GM21526 (cell line): ENCODE measurements at regions not wholly inside any gene's neighbourhood (a gene's known extent, or its start where the extent isn't known, plus 50 kb on each side); places are given as distances from the start of the nearest gene placed in this dataset.

ENCODE experiments used
- ATAC-seq: cut with Tn5 transposase; IDR thresholded peaks from one replicate; pipeline ENCODE4 v1.9.1; 2021; ENCODE audit warnings: moderate library complexity; ENCODE audit not compliant: unreplicated experiment, low FRiP score

DNA sequence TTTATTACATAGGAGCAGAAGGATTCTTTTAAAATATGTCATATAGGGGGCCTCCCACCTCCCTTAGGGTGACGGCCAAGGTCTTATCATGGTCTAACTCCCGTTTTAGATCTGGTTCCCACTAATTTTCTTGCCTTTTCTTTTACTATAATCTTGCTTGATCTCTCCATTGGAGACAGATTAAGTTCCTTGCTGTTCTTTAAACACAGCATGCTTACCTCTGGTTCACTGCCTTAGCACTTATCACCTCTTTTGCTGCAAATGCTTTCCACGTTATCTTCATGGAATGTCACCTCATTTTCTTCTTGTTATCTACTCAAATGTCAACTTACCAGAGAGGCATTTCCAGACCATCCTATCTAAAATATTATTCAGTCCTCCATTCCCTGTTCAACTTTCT, 1047.6 kb downstream of the TLE4 start:
- ATAC-seq, result no peak

DNA sequence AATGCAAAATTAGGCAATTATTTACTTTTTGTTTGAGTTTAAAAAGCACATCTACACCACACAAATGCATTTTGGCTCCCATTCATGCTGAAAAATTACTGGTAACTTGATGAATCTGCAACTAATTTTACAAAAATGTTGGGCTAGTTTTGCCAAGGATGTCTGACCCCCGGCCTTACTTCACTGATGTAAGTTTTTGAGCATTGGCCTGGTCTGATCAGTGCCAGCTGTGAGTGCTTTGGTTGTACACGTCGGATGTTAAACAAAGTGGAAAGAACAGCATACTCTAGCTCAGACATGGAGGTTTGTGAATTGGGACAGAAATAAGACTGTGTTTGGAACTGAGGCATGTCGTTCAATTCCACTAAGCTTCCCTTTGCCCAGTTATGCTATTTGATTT, 1044.2 kb downstream of the TLE4 start:
- ATAC-seq, result no peak

DNA sequence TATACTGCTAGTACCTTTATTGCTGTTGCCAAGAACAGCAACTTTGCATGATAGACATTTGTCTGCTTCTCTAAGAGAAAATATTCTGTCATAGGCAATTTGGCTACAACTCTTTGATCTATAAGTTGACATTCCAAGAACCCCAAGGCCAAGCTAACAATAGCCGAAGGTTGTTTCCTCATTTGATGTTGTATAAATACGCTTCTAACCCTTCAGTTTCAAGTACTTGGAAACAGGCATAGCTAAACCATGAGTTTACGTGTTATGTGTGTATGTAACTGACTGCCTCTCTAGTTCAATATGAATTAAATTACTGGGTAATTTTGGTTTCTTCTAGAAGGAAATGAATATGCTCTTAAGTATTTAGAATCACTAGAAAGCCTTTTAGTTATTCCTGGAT, 1034.0 kb downstream of the TLE4 start:
- ATAC-seq, result no peak

DNA sequence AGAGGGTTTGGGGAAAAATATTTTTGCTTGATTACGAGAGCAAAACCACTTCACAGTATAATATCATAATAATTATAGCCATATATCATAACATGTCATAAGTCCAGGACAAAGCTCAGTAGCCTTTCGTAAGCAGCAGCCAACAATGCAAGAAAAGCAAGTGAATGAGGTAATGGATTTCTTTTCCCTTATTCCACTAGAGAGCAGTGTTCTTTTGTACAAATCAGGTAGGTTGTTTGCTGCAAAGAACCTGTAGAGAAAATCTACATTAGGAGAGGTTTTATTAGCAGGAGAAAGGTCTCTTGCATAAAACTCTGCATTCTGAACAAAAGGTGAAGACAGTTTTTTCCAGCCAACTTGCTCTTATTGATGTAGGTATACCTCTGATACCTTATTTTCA, 1033.4 kb downstream of the TLE4 start:
- ATAC-seq, result no peak

DNA sequence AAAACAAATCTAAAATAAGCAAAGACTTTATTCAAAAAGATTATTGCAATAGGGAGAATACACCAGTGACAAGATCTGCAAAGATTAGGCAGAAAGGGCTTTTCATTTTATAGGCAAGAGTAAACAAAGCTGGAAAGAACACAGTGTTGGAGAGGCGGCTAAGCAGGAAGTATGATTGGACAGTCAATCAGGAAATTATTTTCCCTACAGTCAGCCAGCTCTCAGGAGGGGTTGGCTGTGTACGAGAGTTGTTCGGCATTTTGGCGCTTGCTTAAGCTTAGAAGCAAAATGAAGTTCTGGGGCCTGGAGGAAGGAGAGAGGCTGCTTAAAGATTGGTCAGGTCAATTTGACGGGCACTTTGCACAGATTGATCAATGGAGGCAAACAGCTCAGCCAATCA, 1030.5 kb downstream of the TLE4 start:
- no peak for ATAC-seq

DNA sequence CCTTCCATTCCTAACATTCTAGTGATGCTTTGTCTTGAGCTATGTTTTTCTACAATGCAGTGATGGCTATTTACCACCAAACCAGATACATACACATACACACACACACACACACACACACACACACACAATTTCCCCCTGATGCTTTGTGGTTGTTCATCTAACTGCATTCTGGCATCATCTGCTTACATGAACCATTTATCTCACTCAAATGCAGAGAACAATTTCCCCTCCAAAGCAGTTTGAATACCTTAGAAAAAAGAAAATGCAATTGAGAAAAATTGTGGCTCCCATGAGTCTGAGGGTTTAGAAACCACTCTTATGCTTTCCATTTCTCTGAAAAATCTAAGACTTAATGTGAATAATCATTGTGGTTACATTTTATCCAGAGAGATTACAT, 1024.8 kb downstream of the TLE4 start:
- ATAC-seq, result no peak

DNA sequence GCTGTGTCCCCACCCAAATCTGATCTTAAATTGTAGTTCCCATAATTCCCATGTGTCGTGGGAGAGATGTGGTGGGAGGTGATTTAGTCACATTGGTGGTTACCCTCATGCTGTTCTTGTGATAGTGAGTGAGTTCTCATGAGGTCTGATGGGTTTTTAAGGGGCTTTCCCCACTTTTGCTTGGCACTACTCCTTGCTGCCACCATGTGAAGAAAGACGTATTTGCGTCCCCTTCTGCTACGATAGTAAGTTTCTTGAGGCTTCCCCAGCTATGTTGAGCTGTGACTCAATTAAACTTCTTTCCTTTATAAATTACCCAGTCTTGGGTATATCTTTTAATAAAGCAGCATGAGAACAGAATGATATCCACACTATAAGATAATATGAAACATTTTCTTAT, 1023.4 kb downstream of the TLE4 start:
- ATAC-seq, result no peak

DNA sequence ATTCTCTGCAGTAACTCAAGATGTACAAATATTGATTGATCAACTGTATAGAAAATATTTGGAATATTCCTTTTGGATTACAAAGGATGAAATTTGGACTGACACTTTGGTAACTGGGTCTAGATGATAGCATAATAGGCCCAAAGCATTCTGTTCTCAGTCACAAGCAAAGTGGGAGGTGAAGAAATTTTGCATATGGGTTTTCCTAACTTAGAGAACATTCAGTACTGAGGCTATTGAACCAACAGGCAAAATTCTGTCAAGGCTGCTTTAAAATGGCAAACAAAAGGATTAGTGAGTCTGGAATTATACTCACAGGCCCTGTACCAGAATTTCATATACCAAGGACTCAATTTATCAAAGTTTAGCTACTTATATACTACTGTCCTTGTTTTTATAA, 1020.6 kb downstream of the TLE4 start:
- ATAC-seq, result no peak

DNA sequence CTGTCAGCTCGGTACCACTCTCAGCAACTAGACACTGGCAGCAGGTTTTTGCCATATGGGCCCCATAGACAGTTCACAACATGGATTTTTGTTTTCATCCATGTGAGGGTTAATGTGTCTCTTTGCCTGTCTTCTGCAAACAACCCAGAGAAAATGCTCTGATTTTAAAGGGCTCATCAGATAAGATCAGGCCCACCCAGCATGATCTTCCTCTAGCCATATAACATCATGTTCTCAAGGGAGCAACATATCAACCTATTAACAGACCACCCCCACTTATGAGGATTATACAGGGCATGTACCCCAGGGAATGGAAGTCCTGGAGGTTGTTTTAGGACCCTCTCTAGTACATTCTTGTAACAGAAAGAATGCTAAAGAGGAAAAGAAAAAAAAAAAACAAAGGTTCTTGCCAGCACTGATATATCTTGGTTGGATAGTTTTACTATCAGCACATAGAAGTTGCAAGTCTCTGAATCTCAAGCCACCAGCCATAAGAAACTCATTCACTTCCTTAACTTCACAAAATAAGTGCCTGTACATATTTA, 1015.1 kb downstream of the TLE4 start:
- no peak for ATAC-seq

DNA sequence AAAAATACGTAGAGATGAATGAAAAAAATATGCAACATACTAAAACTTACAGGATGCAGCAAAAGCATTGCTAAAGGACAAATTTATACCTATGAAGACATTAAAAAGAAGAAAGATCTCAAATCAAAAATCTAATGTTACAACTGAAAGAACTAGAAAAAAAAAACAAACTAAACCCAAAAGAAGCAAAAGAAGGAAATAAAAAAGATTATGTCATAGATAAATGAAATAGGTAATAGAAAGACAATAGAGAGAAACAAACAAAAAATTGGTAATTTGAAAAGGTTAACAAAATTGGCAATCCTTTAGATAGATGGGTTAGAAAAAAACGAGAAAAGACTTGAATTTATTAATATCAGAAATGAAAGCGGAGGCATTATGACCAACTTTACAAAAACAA, 1000.2 kb downstream of the TLE4 start:
- no peak for ATAC-seq

DNA sequence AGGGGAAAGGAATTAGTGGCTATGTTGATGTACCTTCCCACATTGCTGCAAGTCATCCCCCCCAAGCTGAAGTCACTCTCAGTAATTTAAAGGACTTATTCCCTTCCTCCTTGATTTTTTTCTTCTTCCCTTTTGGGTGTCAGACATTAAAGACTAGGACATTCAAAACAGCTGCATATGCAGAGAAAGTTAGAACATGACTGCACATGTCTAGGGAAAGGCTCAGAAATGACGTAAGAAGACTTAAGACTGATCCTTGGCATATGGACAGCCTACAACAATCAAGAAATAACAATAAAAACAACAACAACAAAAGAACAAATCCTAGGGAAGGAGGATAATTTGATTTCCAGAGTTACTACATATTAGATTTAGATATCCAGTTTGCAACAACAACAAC, 997.5 kb downstream of the TLE4 start:
- no peak for ATAC-seq

DNA sequence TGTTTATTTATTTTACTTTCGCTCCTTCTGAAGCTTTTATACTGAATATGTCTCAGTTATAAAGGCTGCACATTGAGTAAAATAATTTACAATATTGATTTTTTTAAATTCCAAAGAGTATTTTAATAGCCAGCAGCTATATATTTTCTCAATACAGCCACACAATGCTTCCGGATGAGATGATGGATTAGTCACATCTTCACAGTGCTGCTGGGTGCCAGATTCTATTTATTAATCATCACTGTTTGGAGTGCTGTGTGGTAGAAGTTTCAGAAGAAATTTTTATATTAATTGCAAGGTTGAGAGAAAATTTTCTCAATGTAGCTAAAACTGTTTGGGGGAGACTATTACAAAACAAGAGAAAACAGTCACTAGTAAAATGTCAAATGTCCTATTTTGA, 989.8 kb downstream of the TLE4 start:
- ATAC-seq, result no peak

DNA sequence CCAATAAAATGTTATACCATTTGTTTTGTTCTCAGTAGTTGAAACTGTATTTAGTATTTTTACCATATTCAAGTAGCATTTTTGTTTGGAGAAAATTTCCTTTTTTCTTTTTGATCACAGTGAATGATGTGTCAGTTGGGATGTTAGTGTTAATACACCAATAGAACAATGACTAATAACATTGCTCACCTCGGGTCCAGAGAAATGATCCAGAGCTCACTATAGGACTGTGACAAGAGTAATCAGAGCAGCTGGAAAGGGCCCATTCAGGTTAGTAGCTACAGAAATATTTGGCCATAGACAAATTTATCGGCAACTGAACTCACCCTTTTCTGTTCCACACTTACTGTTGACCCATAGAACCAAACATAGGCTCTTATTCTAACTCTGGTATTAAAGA, 989.2 kb downstream of the TLE4 start:
- ATAC-seq, result no peak

DNA sequence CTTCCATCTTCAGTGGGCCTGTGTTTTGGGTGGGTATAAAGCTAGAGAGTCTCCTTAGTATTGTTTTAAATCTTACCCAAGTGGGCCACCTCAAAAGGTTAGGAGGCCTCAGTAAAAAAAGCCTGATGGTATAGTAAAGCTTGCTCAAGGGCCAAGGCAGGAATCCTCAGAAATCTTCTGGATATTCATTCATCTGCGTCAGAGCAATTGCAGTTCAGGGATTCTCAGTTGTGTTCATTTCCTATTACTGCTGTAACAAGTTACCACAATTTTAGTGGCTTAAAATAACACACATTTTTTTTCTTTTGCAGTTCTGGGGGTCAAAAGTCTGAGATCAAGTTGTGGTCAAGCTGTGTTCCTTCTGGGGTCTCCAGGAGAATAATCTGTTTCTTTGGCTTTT, 985.5 kb downstream of the TLE4 start:
- no peak for ATAC-seq

DNA sequence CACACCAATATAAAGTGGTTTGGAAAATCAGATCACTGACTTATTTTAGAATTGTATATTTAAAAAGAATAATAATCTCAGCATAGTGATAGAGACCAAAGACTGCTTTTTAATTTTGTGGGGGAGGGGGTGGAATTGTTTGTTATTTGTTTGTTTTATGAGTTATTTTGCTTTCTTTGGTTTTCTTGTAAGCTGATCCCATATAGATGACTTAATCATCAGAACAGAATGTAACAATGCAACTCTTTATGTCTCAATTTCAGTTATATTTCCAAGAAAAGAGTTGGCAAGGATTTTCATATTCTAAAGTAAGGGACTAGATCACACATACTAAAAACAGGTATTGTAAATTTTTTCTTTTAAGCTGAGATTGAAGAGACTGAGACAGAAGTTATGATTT, 984.9 kb downstream of the TLE4 start:
- ATAC-seq, result no peak

DNA sequence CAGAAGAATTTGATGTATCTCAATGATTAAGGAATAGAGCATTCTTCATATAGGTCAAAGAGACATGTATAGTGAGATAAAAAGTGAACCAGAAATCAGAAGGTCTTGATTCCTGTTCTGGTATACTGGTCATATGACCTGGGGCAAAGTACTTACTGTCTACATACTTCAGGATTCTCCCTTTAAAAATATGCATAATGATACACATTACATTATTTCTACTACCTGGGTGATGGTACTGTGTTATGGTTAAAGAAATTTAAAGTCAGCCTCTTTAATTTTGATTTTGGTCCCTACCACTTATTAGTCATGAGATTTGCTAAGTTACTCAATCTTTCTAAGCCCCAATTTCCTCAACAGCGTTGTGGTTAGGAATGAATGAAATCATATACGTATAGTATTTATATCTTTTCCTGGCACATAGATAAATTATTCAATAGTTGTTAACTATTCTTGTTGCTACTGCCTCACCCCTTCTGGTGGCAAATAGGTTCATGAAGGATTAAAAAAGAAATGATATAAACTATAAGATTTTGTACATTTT, 984.1 kb downstream of the TLE4 start:
- no peak for ATAC-seq

DNA sequence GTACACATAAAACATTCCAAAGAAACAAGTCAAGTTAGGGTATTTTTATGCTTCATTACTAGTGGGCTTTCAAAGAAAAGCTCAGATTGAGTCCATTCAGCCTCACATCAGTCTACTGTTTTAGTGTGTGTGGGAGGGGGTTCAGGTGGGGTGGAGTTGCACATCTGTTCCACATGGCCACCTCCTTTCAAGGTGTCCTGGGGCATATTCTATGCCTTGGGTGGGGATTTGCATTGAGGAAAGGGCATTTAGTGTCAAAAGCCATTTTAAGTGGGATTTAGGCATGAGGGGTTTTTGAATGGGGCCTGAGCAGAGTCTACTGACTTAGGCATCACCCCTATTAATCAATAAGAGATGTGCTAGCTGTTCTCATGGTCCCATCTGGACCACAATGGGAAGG, 983.1 kb downstream of the TLE4 start:
- ATAC-seq, result no peak

DNA sequence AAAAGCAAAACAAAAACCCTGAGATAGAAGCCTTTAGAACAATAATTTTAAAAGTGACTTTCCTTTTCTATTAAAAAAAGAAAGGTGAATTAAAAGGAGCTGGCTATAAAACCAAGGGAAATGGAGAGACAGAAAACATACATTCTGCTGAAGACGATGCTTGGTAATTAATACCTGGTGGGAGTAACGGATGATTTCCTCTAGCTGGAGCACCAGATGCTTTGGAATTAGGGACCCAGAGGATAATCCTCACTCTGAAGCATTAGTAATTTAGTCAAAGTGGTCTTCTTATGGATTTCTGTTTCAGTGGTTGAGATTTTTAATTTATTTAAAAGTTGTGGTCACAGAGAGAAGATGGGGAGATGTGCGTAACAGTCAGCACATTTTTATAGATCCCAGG, 982.5 kb downstream of the TLE4 start:
- no peak for ATAC-seq

DNA sequence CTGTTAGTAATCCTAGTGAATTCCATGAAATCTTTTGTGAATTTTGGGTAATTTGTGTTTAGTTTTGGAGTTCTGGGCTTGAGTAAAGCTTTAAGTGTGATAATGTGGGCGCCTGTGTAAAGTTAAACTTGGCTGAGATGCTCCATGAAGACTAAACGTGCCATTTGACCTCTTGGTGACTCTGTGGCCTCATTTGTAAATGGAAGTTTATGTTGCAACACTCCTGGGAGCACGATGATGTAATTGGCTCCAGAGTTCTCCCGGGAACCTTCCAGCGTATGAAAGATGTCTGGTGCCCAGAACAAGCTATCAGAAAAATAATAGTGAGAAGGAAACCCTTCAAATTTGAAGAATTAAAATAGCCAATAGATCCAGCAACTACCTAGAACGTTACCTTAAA, 981.2 kb downstream of the TLE4 start:
- ATAC-seq, result no peak

DNA sequence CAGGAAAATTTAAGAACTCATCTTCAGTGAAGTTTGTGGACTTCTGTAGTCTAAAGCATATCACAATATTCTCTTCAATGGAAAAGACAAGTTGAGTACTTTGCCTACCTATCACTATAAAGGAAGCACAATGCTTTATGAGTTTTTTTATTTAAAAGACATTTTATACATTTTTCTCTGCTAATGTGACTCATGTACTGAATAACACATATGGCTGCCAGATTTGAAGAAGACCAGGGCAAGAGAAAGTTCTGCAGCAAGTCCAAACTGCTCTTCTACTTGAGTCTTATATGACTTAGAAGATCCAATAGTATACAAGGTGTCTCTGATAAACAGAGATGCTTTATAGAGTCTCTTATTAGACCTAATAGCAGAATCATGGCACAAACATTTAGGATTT, 978.4 kb downstream of the TLE4 start:
- no peak for ATAC-seq

DNA sequence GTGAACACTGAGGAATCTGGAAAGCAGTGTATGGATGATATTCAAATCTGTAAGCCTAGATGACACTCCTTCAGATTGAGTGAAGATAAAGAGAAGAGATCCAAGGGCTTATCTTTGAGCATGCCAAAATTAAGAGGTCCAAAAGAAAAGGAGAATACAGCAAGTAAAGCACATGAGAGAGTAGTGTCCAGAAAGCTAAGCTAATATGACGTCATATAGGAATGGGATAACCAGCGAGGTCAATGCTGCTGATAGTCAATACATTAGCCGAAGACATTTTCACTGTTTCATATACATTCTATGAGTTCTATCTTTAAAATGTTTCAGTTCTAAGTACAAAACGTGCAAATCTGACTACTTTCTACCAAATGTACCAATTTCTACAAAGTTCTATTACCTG, 975.8 kb downstream of the TLE4 start:
- no peak for ATAC-seq

DNA sequence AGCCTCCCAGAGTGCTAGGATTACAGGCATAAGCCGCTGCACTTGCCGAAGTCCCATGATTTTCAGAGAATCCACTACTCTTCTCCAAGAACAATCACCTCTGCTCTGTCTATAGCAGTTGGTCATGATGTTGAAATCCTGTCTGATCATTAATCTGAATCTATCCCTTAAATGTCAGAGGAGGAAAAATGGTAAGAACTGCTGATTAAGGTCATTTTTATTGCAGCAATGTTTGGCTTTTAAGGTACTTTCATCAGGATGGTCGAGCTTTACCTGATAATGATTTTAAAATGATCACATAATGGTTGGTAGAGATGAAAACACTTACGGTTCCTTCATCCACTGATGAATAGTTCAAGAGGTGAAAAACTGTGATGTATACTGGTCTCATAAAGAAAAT, 968.6 kb downstream of the TLE4 start:
- ATAC-seq, result no peak

DNA sequence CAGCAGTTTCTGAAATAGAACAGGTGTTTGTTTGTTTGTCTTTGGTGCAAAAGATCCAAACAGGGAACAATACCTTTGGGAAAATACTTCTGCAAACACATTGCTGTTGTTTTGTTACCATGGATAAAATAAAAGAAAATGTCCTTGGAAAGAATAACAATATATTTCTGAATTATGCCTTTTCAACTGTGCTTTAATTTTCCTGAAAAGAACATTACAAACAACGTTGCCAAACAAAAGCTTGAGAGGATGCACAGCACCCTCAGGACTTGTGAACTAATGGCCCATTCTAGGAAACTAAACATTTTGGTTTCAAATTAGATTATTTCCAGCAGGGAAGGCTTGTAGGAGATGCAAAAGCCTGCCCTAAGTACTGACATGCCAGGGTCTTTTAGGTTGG, 967.2 kb downstream of the TLE4 start:
- ATAC-seq, result no peak
